ENCODE measurements at regions not wholly inside any gene's neighbourhood (a gene's known extent, or its start where the extent isn't known, plus 50 kb on each side); places are given as distances from the start of the nearest gene placed in this dataset.
"Not testable (repeated sequence)": the region's sequence is repeated elsewhere in the genome, so short reads cannot be mapped to it uniquely, and the experiment has no call there.

GRCh38 chr14:58954052-58954451 is 234.4 kb upstream of the DAAM1 start:
- DNase-seq, result no peak

- no peak for DNase-seq
Observed at GRCh38 chr14:58954901-58955861, 233.3 kb upstream of the DAAM1 start.

GRCh38 chr14:58961045-58961731 is 227.3 kb upstream of the DAAM1 start:
- DNase-seq, result no peak

- no peak for DNase-seq
Observed at GRCh38 chr14:58963873-58964597, 224.4 kb upstream of the DAAM1 start.

- no peak for DNase-seq
Observed at GRCh38 chr14:58964598-58964928, 223.9 kb upstream of the DAAM1 start.

- DNase-seq, result no peak
Observed at GRCh38 chr14:58965601-58966000, 222.9 kb upstream of the DAAM1 start.

- DNase-seq, result no peak
Observed at GRCh38 chr14:58966997-58967396, 221.5 kb upstream of the DAAM1 start.

GRCh38 chr14:58969951-58970751 is 218.3 kb upstream of the DAAM1 start:
- no peak for DNase-seq

- no peak for DNase-seq
Observed at GRCh38 chr14:58972233-58973017, 216.0 kb upstream of the DAAM1 start.

- no peak for DNase-seq
Observed at GRCh38 chr14:58977366-58977765, 211.1 kb upstream of the DAAM1 start.

GRCh38 chr14:58978343-58978742 is 210.1 kb upstream of the DAAM1 start:
- DNase-seq, result no peak

GRCh38 chr14:58979325-58979724 is 209.1 kb upstream of the DAAM1 start:
- DNase-seq, result no peak

GRCh38 chr14:58981840-58982239 is 206.6 kb upstream of the DAAM1 start:
- no peak for DNase-seq

GRCh38 chr14:58985786-58986185 is 202.7 kb upstream of the DAAM1 start:
- DNase-seq, result no peak

GRCh38 chr14:58987591-58987990 is 200.9 kb upstream of the DAAM1 start:
- no peak for DNase-seq

- no peak for DNase-seq
Observed at GRCh38 chr14:58992935-58993334, 195.5 kb upstream of the DAAM1 start.

- DNase-seq, result no peak
Observed at GRCh38 chr14:58994130-58994529, 194.3 kb upstream of the DAAM1 start.

GRCh38 chr14:59004012-59004411 is 184.5 kb upstream of the DAAM1 start:
- DNase-seq, result no peak

GRCh38 chr14:59006179-59006578 is 182.3 kb upstream of the DAAM1 start:
- DNase-seq, result not testable (repeated sequence)

- DNase-seq, result no peak
Observed at GRCh38 chr14:59009967-59010366, 178.5 kb upstream of the DAAM1 start.

- DNase-seq, result no peak
Observed at GRCh38 chr14:59013672-59014298, 174.7 kb upstream of the DAAM1 start.

Measured in hippocampal formation (tissue), 2 donors.